ENCODE measurements at regions not wholly inside any gene's neighbourhood (a gene's known extent, or its start where the extent isn't known, plus 50 kb on each side); places are given as distances from the start of the nearest gene placed in this dataset.
"Not testable (repeated sequence)": the region's sequence is repeated elsewhere in the genome, so short reads cannot be mapped to it uniquely, and the experiment has no call there.

- CTCF ChIA-PET; H3K4me1 ChIP-seq (ENCODE audit: insufficient read depth, low read length, poor library complexity, severe bottlenecking); H3K27ac ChIP-seq (ENCODE audit: low read depth, low read length, poor library complexity, severe bottlenecking); DNase-seq (ENCODE audit: low spot score); BruUV-seq (replicated peaks); H3K9me3 ChIP-seq (ENCODE audit: low read depth, low read length, poor library complexity, severe bottlenecking); H3K36me3 ChIP-seq (ENCODE audit: insufficient read depth, low read length, poor library complexity, severe bottlenecking); intact Hi-C loops (cut with micrococcal nuclease; ENCODE audit: unreplicated experiment); POLR2A ChIA-PET (ENCODE audit: low non-redundant PET); H3K27me3 ChIP-seq (replicated peaks; ENCODE audit: insufficient read depth, low read depth, low read length, poor library complexity); H3K4me3 ChIP-seq (ENCODE audit: low read depth, low read length, poor library complexity, severe bottlenecking): not testable (repeated sequence)
Measured at GRCh38 chr7:73244782-73245311, 63.8 kb downstream of the NSUN5 start.

- H3K27me3 ChIP-seq (replicated peaks; ENCODE audit: insufficient read depth, low read depth, low read length, poor library complexity); DNase-seq (ENCODE audit: low spot score); CTCF ChIA-PET; H3K9me3 ChIP-seq (ENCODE audit: low read depth, low read length, poor library complexity, severe bottlenecking); POLR2A ChIA-PET (ENCODE audit: low non-redundant PET); H3K27ac ChIP-seq (ENCODE audit: low read depth, low read length, poor library complexity, severe bottlenecking); H3K4me3 ChIP-seq (ENCODE audit: low read depth, low read length, poor library complexity, severe bottlenecking); H3K4me1 ChIP-seq (ENCODE audit: insufficient read depth, low read length, poor library complexity, severe bottlenecking); BruUV-seq (replicated peaks); H3K36me3 ChIP-seq (ENCODE audit: insufficient read depth, low read length, poor library complexity, severe bottlenecking); intact Hi-C loops (cut with micrococcal nuclease; ENCODE audit: unreplicated experiment): not testable (repeated sequence)
Measured at GRCh38 chr7:73234994-73235717, 73.5 kb downstream of the NSUN5 start.

- POLR2A ChIA-PET (ENCODE audit: low non-redundant PET); H3K36me3 ChIP-seq (ENCODE audit: insufficient read depth, low read length, poor library complexity, severe bottlenecking); H3K4me3 ChIP-seq (ENCODE audit: low read depth, low read length, poor library complexity, severe bottlenecking); H3K4me1 ChIP-seq (ENCODE audit: insufficient read depth, low read length, poor library complexity, severe bottlenecking); intact Hi-C loops (cut with micrococcal nuclease; ENCODE audit: unreplicated experiment); H3K27ac ChIP-seq (ENCODE audit: low read depth, low read length, poor library complexity, severe bottlenecking); BruUV-seq (replicated peaks); CTCF ChIA-PET; H3K27me3 ChIP-seq (replicated peaks; ENCODE audit: insufficient read depth, low read depth, low read length, poor library complexity); DNase-seq (ENCODE audit: low spot score); H3K9me3 ChIP-seq (ENCODE audit: low read depth, low read length, poor library complexity, severe bottlenecking): not testable (repeated sequence)
Measured at GRCh38 chr7:73225745-73226144, 82.9 kb downstream of the NSUN5 start.

GRCh38 chr7:73221724-73222123, 86.9 kb downstream of the NSUN5 start:
- POLR2A ChIA-PET (ENCODE audit: low non-redundant PET); DNase-seq (ENCODE audit: low spot score); intact Hi-C loops (cut with micrococcal nuclease; ENCODE audit: unreplicated experiment); CTCF ChIA-PET; H3K4me1 ChIP-seq (ENCODE audit: insufficient read depth, low read length, poor library complexity, severe bottlenecking); H3K9me3 ChIP-seq (ENCODE audit: low read depth, low read length, poor library complexity, severe bottlenecking); H3K4me3 ChIP-seq (ENCODE audit: low read depth, low read length, poor library complexity, severe bottlenecking); H3K36me3 ChIP-seq (ENCODE audit: insufficient read depth, low read length, poor library complexity, severe bottlenecking); BruUV-seq (replicated peaks); H3K27me3 ChIP-seq (replicated peaks; ENCODE audit: insufficient read depth, low read depth, low read length, poor library complexity); H3K27ac ChIP-seq (ENCODE audit: low read depth, low read length, poor library complexity, severe bottlenecking): not testable (repeated sequence)

- CTCF ChIA-PET; H3K36me3 ChIP-seq (ENCODE audit: insufficient read depth, low read length, poor library complexity, severe bottlenecking): not testable (repeated sequence)
Measured at GRCh38 chr7:73220766-73221370, 87.8 kb downstream of the NSUN5 start.

GRCh38 chr7:73220357-73220756, 88.3 kb downstream of the NSUN5 start:
- POLR2A ChIA-PET (ENCODE audit: low non-redundant PET); intact Hi-C loops (cut with micrococcal nuclease; ENCODE audit: unreplicated experiment); H3K36me3 ChIP-seq (ENCODE audit: insufficient read depth, low read length, poor library complexity, severe bottlenecking); H3K4me1 ChIP-seq (ENCODE audit: insufficient read depth, low read length, poor library complexity, severe bottlenecking); CTCF ChIA-PET; H3K27ac ChIP-seq (ENCODE audit: low read depth, low read length, poor library complexity, severe bottlenecking); H3K27me3 ChIP-seq (replicated peaks; ENCODE audit: insufficient read depth, low read depth, low read length, poor library complexity); DNase-seq (ENCODE audit: low spot score); H3K4me3 ChIP-seq (ENCODE audit: low read depth, low read length, poor library complexity, severe bottlenecking); BruUV-seq (replicated peaks); H3K9me3 ChIP-seq (ENCODE audit: low read depth, low read length, poor library complexity, severe bottlenecking): not testable (repeated sequence)

More at GRCh38 chr7:73220766-73221370, 87.8 kb downstream of the NSUN5 start:
- intact Hi-C loops (cut with micrococcal nuclease; ENCODE audit: unreplicated experiment); H3K27me3 ChIP-seq (replicated peaks; ENCODE audit: insufficient read depth, low read depth, low read length, poor library complexity); H3K9me3 ChIP-seq (ENCODE audit: low read depth, low read length, poor library complexity, severe bottlenecking); DNase-seq (ENCODE audit: low spot score); BruUV-seq (replicated peaks); POLR2A ChIA-PET (ENCODE audit: low non-redundant PET); H3K4me1 ChIP-seq (ENCODE audit: insufficient read depth, low read length, poor library complexity, severe bottlenecking); H3K4me3 ChIP-seq (ENCODE audit: low read depth, low read length, poor library complexity, severe bottlenecking); H3K27ac ChIP-seq (ENCODE audit: low read depth, low read length, poor library complexity, severe bottlenecking): not testable (repeated sequence)

GRCh38 chr7:73218802-73219201, 89.8 kb downstream of the NSUN5 start:
- H3K27me3 ChIP-seq (replicated peaks; ENCODE audit: insufficient read depth, low read depth, low read length, poor library complexity); H3K27ac ChIP-seq (ENCODE audit: low read depth, low read length, poor library complexity, severe bottlenecking); DNase-seq (ENCODE audit: low spot score); intact Hi-C loops (cut with micrococcal nuclease; ENCODE audit: unreplicated experiment); H3K9me3 ChIP-seq (ENCODE audit: low read depth, low read length, poor library complexity, severe bottlenecking); BruUV-seq (replicated peaks); H3K4me3 ChIP-seq (ENCODE audit: low read depth, low read length, poor library complexity, severe bottlenecking); H3K4me1 ChIP-seq (ENCODE audit: insufficient read depth, low read length, poor library complexity, severe bottlenecking); CTCF ChIA-PET; POLR2A ChIA-PET (ENCODE audit: low non-redundant PET); H3K36me3 ChIP-seq (ENCODE audit: insufficient read depth, low read length, poor library complexity, severe bottlenecking): not testable (repeated sequence)

Data from A673 (cell line).